Inflammatory macrophage treated with lipopolysaccharide for 1 hour (primary cell): ENCODE measurements at regions not wholly inside any gene's neighbourhood (a gene's known extent, or its start where the extent isn't known, plus 50 kb on each side); places are given as distances from the start of the nearest gene placed in this dataset.

Experiments used
- DNase-seq, 2 donors: peaks; one replicate each; pipeline ENCODE4 v3.0.0-alpha.2; 2020 to 2022

GRCh38 chr7:47145186-47145725 lies 436.7 kb downstream of the TNS3 start:
- no peak for DNase-seq

- DNase-seq: no peak
Measured at GRCh38 chr7:47143339-47143738, 438.6 kb downstream of the TNS3 start.

- DNase-seq: no peak
Measured at GRCh38 chr7:47142867-47143175, 439.1 kb downstream of the TNS3 start.

GRCh38 chr7:47142169-47142866 lies 439.6 kb downstream of the TNS3 start:
- DNase-seq: no peak

GRCh38 chr7:47132471-47132870 lies 449.4 kb downstream of the TNS3 start:
- no peak for DNase-seq

- no peak for DNase-seq
Measured at GRCh38 chr7:47128700-47129099, 453.2 kb downstream of the TNS3 start.

GRCh38 chr7:47125529-47125928 lies 456.4 kb downstream of the TNS3 start:
- no peak for DNase-seq

GRCh38 chr7:47119261-47119865 lies 462.5 kb downstream of the TNS3 start:
- DNase-seq: no peak

- DNase-seq: no peak
Measured at GRCh38 chr7:47104206-47104549, 477.7 kb downstream of the TNS3 start.

GRCh38 chr7:47103498-47104205 lies 478.3 kb downstream of the TNS3 start:
- no peak for DNase-seq

- peak; percentile 37 to 64 for DNase-seq
Measured at GRCh38 chr7:47102331-47102841, 479.5 kb downstream of the TNS3 start.

GRCh38 chr7:47100817-47101435 lies 481.0 kb downstream of the TNS3 start:
- DNase-seq: peak; percentile 34 to 36

GRCh38 chr7:47100148-47100816 lies 481.6 kb downstream of the TNS3 start:
- no peak for DNase-seq

GRCh38 chr7:47097431-47097830 lies 484.5 kb downstream of the TNS3 start:
- no peak for DNase-seq

GRCh38 chr7:47095946-47096345 lies 486.0 kb downstream of the TNS3 start:
- DNase-seq: no peak

- no peak for DNase-seq
Measured at GRCh38 chr7:47094462-47094861, 487.4 kb downstream of the TNS3 start.

- no peak for DNase-seq
Measured at GRCh38 chr7:47093320-47094234, 488.3 kb downstream of the TNS3 start.

- no peak for DNase-seq
Measured at GRCh38 chr7:47092336-47092735, 489.6 kb downstream of the TNS3 start.

- DNase-seq: no peak
Measured at GRCh38 chr7:47091141-47091540, 490.8 kb downstream of the TNS3 start.

GRCh38 chr7:47089461-47089860 lies 492.4 kb downstream of the TNS3 start:
- DNase-seq: no peak

GRCh38 chr7:47089068-47089417 lies 492.9 kb downstream of the TNS3 start:
- DNase-seq: no peak
